ENCODE measurements at regions not wholly inside any gene's neighbourhood (a gene's known extent, or its start where the extent isn't known, plus 50 kb on each side); places are given as distances from the start of the nearest gene placed in this dataset.
"Not testable (repeated sequence)": the region's sequence is repeated elsewhere in the genome, so short reads cannot be mapped to it uniquely, and the experiment has no call there.

- TF ChIP-seq CTCF (IDR thresholded peaks at IDR 0.05; ENCODE audit: control insufficient read depth, extremely low read depth, insufficient read depth), result no peak
- H3K4me3 ChIP-seq (ENCODE audit: low read depth, low read length), result no peak overlapping the region
Measured at GRCh38 chr1:90356101-90356500, 361.0 kb downstream of the BARHL2 start.

DNA sequence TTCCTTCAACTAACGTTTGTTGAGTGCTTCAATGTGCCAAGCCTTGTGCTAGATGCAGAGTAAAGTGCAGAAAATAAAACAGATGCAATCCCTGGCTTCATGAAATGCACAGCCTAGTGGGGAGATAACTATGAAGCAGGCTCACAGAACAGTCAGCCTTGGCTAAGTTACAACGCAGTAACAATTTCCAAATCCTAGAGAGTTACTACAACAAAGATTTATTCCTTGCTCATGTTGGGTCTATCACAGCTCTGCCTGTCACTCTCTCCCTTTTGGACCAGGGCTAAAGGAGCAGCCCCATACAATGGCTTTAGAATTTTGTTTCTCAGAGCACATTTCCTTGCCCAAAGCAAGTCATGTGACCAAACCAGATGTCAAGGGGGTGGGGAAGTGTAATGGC is 359.8 kb downstream of the ZNF326 start:
- no peak for TF ChIP-seq CTCF (IDR thresholded peaks at IDR 0.05; ENCODE audit: control insufficient read depth, extremely low read depth, insufficient read depth)
- no peak for DNase-seq (ENCODE audit: low read depth)
- H3K4me3 ChIP-seq (ENCODE audit: low read depth, low read length), result no peak overlapping the region

More at GRCh38 chr1:90356101-90356500, 361.0 kb downstream of the BARHL2 start:
- no peak for DNase-seq (ENCODE audit: low read depth)

GRCh38 chr1:90351019-90351418 is 356.1 kb downstream of the ZNF326 start:
- no peak overlapping the region for H3K4me3 ChIP-seq (ENCODE audit: low read depth, low read length)
- DNase-seq (ENCODE audit: low read depth), result no peak
- no peak for TF ChIP-seq CTCF (IDR thresholded peaks at IDR 0.05; ENCODE audit: control insufficient read depth, extremely low read depth, insufficient read depth)

DNA sequence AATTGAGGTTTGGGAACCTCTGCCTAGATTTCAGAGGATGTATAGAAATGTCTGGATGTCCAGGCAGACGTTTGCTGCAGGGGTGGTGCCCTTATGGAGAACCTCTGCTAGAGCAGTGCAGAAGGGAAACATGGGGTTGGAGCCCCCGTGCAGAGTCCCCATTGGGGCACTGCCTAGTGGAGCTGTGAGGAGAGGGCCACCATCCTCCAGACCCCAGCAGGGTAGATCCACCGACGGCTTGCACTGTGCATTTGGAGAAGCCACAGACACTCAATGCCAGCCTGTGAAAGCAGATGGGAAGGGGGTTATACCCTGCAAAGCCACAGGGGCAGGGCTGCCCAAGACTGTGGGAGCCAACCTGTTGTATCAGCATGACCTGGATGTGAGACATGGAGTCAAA is 354.6 kb downstream of the ZNF326 start:
- TF ChIP-seq CTCF (IDR thresholded peaks at IDR 0.05; ENCODE audit: control insufficient read depth, extremely low read depth, insufficient read depth), result no peak
- no peak for DNase-seq (ENCODE audit: low read depth)
- H3K4me3 ChIP-seq (ENCODE audit: low read depth, low read length), result no peak overlapping the region

GRCh38 chr1:90348934-90349333 is 354.0 kb downstream of the ZNF326 start:
- no peak for TF ChIP-seq CTCF (IDR thresholded peaks at IDR 0.05; ENCODE audit: control insufficient read depth, extremely low read depth, insufficient read depth)
- DNase-seq (ENCODE audit: low read depth), result no peak
- H3K4me3 ChIP-seq (ENCODE audit: low read depth, low read length), result no peak overlapping the region

GRCh38 chr1:90348459-90348858 is 353.5 kb downstream of the ZNF326 start:
- not testable (repeated sequence) for DNase-seq (ENCODE audit: low read depth); H3K4me3 ChIP-seq (ENCODE audit: low read depth, low read length)

DNA sequence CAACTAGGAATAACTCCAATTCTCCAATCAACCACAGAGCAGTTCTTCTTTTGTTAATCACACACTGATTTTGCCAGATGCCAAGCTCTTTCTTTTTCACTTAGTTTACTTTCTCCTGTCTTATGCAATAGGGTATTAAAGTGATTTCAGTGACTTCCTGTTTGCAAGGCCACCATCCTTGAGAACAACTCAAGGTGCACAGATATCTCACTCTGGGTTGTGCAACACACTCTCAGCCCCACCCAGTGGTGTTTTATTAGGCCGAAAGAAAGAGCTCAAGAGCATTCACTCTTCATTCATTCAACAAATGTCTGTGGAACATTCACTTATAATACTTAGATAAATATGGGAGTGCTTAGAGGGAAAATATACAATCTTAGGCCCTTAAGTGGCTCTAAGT is 352.5 kb downstream of the ZNF326 start:
- no peak for TF ChIP-seq CTCF (IDR thresholded peaks at IDR 0.05; ENCODE audit: control insufficient read depth, extremely low read depth, insufficient read depth)
- DNase-seq (ENCODE audit: low read depth), result no peak
- H3K4me3 ChIP-seq (ENCODE audit: low read depth, low read length), result no peak overlapping the region

All from LNCaP clone FGC (cell line).